ENCODE measurements at regions not wholly inside any gene's neighbourhood (a gene's known extent, or its start where the extent isn't known, plus 50 kb on each side); places are given as distances from the start of the nearest gene placed in this dataset.
"Not testable (repeated sequence)": the region's sequence is repeated elsewhere in the genome, so short reads cannot be mapped to it uniquely, and the experiment has no call there.

DNA sequence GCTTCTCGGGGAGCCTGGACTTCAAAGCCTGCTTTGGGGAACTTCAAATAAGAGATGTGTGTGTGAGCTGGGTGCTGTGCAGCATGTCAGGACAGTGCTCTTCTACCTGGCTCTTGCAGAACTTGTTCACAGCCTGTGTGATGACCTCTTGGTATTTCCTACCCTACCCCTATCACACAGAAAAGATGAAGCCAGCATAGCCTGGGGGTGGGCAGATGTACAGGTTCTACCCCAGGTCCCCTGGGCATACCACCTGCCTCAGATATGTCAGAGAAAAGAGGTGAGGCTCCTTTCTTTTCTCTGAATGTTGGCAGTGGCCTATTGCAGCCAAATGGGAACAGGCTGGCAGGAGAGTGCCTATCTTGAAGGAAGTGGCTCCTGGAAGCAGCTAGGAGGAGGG, 111.7 kb upstream of the ALG10B start:
- H3K27ac ChIP-seq, result no peak overlapping the region
- DNase-seq, result no peak
- no peaks in the 10 kb centered on the region for H3K4me1 ChIP-seq
- no peaks in the 10 kb centered on the region for H3K9me3 ChIP-seq
- H3K27me3 ChIP-seq, result no peaks in the 10 kb centered on the region
- in situ Hi-C loops (cut with MboI; ENCODE audit: low pct_ligation_motif_present in 1 of 4, low pct_unique_long_range_greater_than_20kb in 1 of 4, low sequenced_read_pairs in 3 of 4), result no loop called here
- WGBS, 2 donors (ENCODE audit: low coverage in 1 of 2), result 92% methylated on average over 1 of the region's 1 CpG; no CpG with 5 or more reads in 1 of the 2 donors
- intact Hi-C loops (cut with DNase I; ENCODE audit: low total_unique reads), result no loop called here
- H3K4me3 ChIP-seq, result no peak overlapping the region
- no peaks in the 10 kb centered on the region for H3K36me3 ChIP-seq
- TF ChIP-seq, protein P1, sequence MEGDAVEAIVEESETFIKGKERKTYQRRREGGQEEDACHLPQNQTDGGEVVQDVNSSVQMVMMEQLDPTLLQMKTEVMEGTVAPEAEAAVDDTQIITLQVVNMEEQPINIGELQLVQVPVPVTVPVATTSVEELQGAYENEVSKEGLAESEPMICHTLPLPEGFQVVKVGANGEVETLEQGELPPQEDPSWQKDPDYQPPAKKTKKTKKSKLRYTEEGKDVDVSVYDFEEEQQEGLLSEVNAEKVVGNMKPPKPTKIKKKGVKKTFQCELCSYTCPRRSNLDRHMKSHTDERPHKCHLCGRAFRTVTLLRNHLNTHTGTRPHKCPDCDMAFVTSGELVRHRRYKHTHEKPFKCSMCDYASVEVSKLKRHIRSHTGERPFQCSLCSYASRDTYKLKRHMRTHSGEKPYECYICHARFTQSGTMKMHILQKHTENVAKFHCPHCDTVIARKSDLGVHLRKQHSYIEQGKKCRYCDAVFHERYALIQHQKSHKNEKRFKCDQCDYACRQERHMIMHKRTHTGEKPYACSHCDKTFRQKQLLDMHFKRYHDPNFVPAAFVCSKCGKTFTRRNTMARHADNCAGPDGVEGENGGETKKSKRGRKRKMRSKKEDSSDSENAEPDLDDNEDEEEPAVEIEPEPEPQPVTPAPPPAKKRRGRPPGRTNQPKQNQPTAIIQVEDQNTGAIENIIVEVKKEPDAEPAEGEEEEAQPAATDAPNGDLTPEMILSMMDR (IDR thresholded peaks at IDR 0.05), result no peak
- TF ChIP-seq POLR2AphosphoS5 (IDR thresholded peaks at IDR 0.05) (no peak), POLR2A (IDR thresholded peaks at IDR 0.05) (no peak), EP300 (IDR thresholded peaks at IDR 0.05; ENCODE audit: low read depth) (no peak)

DNA sequence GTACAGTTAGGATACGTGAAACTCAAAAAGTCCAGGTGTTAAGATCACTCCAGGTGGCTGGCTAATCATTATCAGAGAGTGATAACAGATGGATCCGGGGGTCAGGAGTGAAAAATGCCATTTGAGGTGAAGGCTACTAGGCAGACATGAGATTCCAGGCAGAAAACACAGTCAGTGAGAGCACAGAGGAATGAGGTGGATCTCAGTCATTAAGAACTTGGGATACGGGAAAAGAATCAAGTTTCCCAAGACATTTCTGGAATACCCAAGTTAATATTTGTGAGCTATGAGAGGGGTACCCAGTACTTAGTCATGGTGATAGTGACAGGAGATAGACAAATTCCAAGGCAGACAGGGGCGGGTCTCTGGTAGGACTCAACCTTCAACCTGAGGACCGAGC, 94.6 kb upstream of the ALG10B start:
- in situ Hi-C loops (cut with MboI; ENCODE audit: low pct_ligation_motif_present in 1 of 4, low pct_unique_long_range_greater_than_20kb in 1 of 4, low sequenced_read_pairs in 3 of 4), result no loop called here

DNA sequence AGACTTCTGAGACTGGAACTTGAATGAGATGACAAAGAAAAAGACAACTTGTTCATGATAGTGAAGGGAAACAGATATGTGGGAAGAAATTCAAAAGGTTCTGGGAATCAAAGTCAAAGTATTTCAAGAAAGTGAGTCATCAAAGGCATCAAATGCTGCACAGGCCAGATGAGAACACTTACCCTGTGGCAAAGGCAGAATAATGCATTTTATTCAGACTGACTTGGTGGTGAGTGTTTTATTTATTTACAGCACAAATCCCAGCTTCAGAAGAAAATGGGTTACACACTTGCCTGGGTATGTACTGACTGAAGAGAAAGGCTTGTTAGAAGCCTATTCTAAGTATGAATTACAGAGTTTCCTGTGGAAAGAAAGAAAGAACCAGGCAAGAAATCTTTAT, 78.2 kb upstream of the ALG10B start:
- in situ Hi-C loops (cut with MboI; ENCODE audit: low pct_ligation_motif_present in 1 of 4, low pct_unique_long_range_greater_than_20kb in 1 of 4, low sequenced_read_pairs in 3 of 4); H3K27me3 ChIP-seq; H3K9me3 ChIP-seq; H3K4me1 ChIP-seq; H3K27ac ChIP-seq; intact Hi-C loops (cut with DNase I; ENCODE audit: low total_unique reads); H3K36me3 ChIP-seq; DNase-seq; H3K4me3 ChIP-seq: not testable (repeated sequence)

More for the DNA sequence above, 94.6 kb upstream of the ALG10B start:
- intact Hi-C loops (cut with DNase I; ENCODE audit: low total_unique reads), result no loop called here
- H3K27ac ChIP-seq, result no peak overlapping the region
- TF ChIP-seq, protein P1 (IDR thresholded peaks at IDR 0.05), result no peak
- no peak for TF ChIP-seq POLR2A (IDR thresholded peaks at IDR 0.05)
- TF ChIP-seq POLR2AphosphoS5 (IDR thresholded peaks at IDR 0.05), result no peak
- TF ChIP-seq EP300 (IDR thresholded peaks at IDR 0.05; ENCODE audit: low read depth), result no peak
- no peak for DNase-seq
- H3K4me3 ChIP-seq, result no peak overlapping the region
- 57 to 68% methylated on average over 5 of the region's 5 CpGs for WGBS, 2 donors (ENCODE audit: low coverage in 1 of 2)
- no peaks in the 10 kb centered on the region for H3K9me3 ChIP-seq
- H3K36me3 ChIP-seq, result no peaks in the 10 kb centered on the region
- no peaks in the 10 kb centered on the region for H3K27me3 ChIP-seq
- no peaks in the 10 kb centered on the region for H3K4me1 ChIP-seq

DNA sequence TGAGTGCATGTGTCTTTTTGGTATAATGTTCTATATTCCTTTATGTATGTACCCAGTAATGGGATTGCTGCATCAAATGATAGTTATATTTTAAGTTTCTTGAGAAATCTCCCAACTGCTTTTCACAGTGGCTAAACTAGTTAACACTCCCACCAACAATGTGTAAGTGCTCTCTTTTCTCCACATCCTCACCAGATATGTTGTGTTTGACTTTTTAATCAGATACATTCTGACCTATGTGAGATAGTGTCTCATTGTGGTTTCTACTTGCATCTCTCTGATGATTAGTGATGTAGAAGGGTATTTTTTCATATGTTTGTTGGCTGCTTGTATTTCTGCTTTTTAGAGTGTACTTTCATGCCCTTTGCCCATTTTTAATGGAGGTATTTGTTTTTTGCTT, 62.8 kb upstream of the ALG10B start:
- no peaks in the 10 kb centered on the region for H3K27me3 ChIP-seq
- in situ Hi-C loops (cut with MboI; ENCODE audit: low pct_ligation_motif_present in 1 of 4, low pct_unique_long_range_greater_than_20kb in 1 of 4, low sequenced_read_pairs in 3 of 4), result no loop called here
- no peak for TF ChIP-seq POLR2A (IDR thresholded peaks at IDR 0.05)
- no peak for TF ChIP-seq POLR2AphosphoS5 (IDR thresholded peaks at IDR 0.05)
- TF ChIP-seq EP300 (IDR thresholded peaks at IDR 0.05; ENCODE audit: low read depth), result no peak
- TF ChIP-seq, protein P1 (IDR thresholded peaks at IDR 0.05), result no peak
- no peak overlapping the region for H3K4me3 ChIP-seq
- peaks cover 0 to 4% of the 10 kb centered on the region in 2 donors for H3K9me3 ChIP-seq
- intact Hi-C loops (cut with DNase I; ENCODE audit: low total_unique reads), result no loop called here
- DNase-seq, result no peak
- H3K36me3 ChIP-seq, result no peaks in the 10 kb centered on the region
- no peaks in the 10 kb centered on the region for H3K4me1 ChIP-seq
- no peak overlapping the region for H3K27ac ChIP-seq

DNA sequence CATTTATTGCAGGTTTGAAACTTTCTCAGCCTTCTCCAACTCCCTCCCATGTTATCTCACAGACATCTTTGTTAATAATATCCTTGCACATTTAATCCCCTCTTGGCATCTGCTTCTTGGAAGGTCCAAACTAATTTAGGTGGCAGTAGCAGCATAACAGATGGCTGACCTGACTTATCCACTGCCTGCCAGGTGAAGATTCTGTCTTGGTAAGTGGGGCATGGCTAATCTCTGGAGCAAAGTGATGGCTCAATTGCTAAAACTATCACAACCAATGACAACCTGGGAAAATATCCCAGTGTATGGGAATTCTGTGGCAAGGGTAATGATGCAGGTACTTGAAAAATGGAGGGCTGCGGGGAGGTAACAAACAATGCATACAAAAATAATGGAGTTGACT, 58.2 kb upstream of the ALG10B start:
- no peaks in the 10 kb centered on the region for H3K27me3 ChIP-seq
- H3K9me3 ChIP-seq, result peaks cover 0 to 4% of the 10 kb centered on the region in 2 donors
- H3K4me3 ChIP-seq, result no peak overlapping the region
- in situ Hi-C loops (cut with MboI; ENCODE audit: low pct_ligation_motif_present in 1 of 4, low pct_unique_long_range_greater_than_20kb in 1 of 4, low sequenced_read_pairs in 3 of 4), result no loop called here
- 70 to 90% methylated on average over 1 of the region's 1 CpG for WGBS, 2 donors (ENCODE audit: low coverage in 1 of 2)
- H3K27ac ChIP-seq, result no peak overlapping the region
- H3K4me1 ChIP-seq, result no peaks in the 10 kb centered on the region
- intact Hi-C loops (cut with DNase I; ENCODE audit: low total_unique reads), result no loop called here
- no peak for DNase-seq
- no peak for TF ChIP-seq POLR2A (IDR thresholded peaks at IDR 0.05)
- TF ChIP-seq EP300 (IDR thresholded peaks at IDR 0.05; ENCODE audit: low read depth), result no peak
- TF ChIP-seq, protein P1 (IDR thresholded peaks at IDR 0.05), result no peak
- no peaks in the 10 kb centered on the region for H3K36me3 ChIP-seq

Data from transverse colon (tissue), 4 donors.